GM12874 (cell line): ENCODE measurements at regions not wholly inside any gene's neighbourhood (a gene's known extent, or its start where the extent isn't known, plus 50 kb on each side); places are given as distances from the start of the nearest gene placed in this dataset.

Experiments
- CTCF ChIP-seq: IDR thresholded peaks from 2 replicates; pipeline ENCODE4 v1.5.1; 2011; ENCODE audit warnings: low read depth, mild to moderate bottlenecking, control low read depth, low read length, moderate library complexity; ENCODE audit not compliant: insufficient read depth

GRCh38 chr4:156060661-156061060 lies 107.0 kb upstream of the CTSO start:
- TF ChIP-seq CTCF, result no peak

- TF ChIP-seq CTCF, result no peak
Measured at GRCh38 chr4:156053174-156053573, 99.5 kb upstream of the CTSO start.

- TF ChIP-seq CTCF, result no peak
Measured at GRCh38 chr4:156052116-156052515, 98.5 kb upstream of the CTSO start.

DNA sequence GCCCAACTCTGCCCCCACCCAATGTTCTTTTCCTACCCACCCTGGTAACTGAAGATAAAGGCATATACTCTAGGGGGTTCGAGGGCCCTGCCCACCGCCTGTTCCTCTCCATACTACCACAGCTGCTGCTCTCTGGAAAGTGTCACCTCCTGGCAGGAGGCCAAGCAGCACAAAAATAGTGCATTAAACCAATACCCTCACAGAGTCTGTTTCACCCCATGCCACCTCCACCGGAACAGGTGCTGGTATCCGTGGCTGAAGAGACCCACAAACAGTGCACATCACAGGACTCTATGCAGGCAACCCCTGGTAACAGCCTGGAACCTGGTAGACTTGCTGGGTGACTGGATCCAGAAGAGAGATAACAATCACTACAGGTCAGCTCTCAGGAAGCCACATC lies 85.1 kb upstream of the CTSO start:
- no peak for TF ChIP-seq CTCF

DNA sequence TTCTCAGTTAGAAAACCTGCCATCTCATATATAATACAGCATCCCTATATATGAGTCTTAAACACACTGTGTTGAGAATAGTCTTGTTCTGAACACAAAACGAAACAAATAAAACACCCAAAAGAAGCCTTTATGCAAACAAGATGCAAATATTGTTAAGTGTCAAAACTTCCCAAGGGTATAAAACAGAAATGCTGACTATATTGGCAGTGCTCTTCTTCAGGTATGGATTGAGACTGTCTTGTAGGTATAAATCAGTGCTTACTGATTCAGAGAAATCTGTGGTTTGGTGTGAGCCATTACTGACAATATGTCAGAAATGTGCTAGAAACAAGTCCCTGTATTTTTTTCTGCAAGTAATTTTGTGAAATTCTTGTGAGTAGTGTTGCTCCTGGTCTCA lies 82.8 kb upstream of the CTSO start:
- TF ChIP-seq CTCF, result no peak

GRCh38 chr4:156029691-156030090 lies 76.0 kb upstream of the CTSO start:
- no peak for TF ChIP-seq CTCF

- TF ChIP-seq CTCF, result no peak
Measured at GRCh38 chr4:156021298-156021697, 67.6 kb upstream of the CTSO start.

- TF ChIP-seq CTCF, result no peak
Measured at GRCh38 chr4:156019246-156019645, 65.6 kb upstream of the CTSO start.
